ENCODE measurements at regions not wholly inside any gene's neighbourhood (a gene's known extent, or its start where the extent isn't known, plus 50 kb on each side); places are given as distances from the start of the nearest gene placed in this dataset.
"Not testable (repeated sequence)": the region's sequence is repeated elsewhere in the genome, so short reads cannot be mapped to it uniquely, and the experiment has no call there.

DNA sequence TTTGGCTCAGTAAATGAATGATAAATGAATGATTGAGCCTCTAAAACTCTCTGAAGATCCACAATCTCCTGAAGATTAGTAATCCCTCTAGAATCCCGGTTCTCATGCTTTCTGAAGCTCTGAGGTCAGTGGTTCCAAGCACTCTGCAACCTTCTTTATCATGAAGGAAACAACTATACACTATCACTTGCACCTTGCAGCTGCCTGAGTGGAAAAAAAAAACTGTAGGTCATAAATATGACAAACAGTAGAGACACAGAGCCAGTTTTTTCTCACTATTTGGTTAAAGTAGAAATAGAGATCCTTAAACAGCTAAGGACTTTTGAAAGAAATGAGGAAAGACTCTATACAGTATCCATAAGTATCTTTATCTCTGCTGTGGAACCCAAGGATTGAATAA is 122.0 kb upstream of the CRBN start:
- intact Hi-C loops (cut with DNase I): no loop called here

GRCh38 chr3:3296979-3297381 is 117.5 kb upstream of the CRBN start:
- DNase-seq (no peak), ATAC-seq (ENCODE audit: low FRiP score) (no peak)
- Histone ChIP-seq H3K27me3 (ENCODE audit: control insufficient read depth in 1 of 2, insufficient read depth in 2 of 2, low read length in 1 of 2) (no peaks in the 10 kb centered on the region), H3K36me3 (ENCODE audit: control insufficient read depth in 1 of 2, insufficient read depth in 2 of 2, low read length in 1 of 2) (no peaks in the 10 kb centered on the region), H3K4me1 (ENCODE audit: control insufficient read depth in 1 of 2, insufficient read depth in 2 of 2, low read length in 2 of 2) (peaks cover 0 to 2% of the 10 kb centered on the region in 2 donors), H3K4me3 (ENCODE audit: low read length in 2 of 2) (no peak overlapping the region), H3K27ac (ENCODE audit: low read depth in 1 of 2, low read length in 2 of 2) (no peak overlapping the region), H3K9me3 (ENCODE audit: control insufficient read depth, low read length) (peaks cover 1% of the 10 kb centered on the region)
- 72 to 76% methylated on average over 5 of the region's 5 CpGs for WGBS, 2 donors
- intact Hi-C loops (cut with DNase I): no loop called here

More for the DNA sequence above, 122.0 kb upstream of the CRBN start:
- no peaks in the 10 kb centered on the region for H3K27me3 ChIP-seq (ENCODE audit: control insufficient read depth in 1 of 2, insufficient read depth in 2 of 2, low read length in 1 of 2)
- peaks cover 0 to 2% of the 10 kb centered on the region in 2 donors for H3K4me1 ChIP-seq (ENCODE audit: control insufficient read depth in 1 of 2, insufficient read depth in 2 of 2, low read length in 2 of 2)
- H3K4me3 ChIP-seq (ENCODE audit: low read length in 2 of 2): no peak overlapping the region
- H3K27ac ChIP-seq (ENCODE audit: low read depth in 1 of 2, low read length in 2 of 2): no peak overlapping the region
- no peaks in the 10 kb centered on the region for H3K36me3 ChIP-seq (ENCODE audit: control insufficient read depth in 1 of 2, insufficient read depth in 2 of 2, low read length in 1 of 2)
- 93 to 97% methylated on average over 1 of the region's 1 CpG for WGBS, 2 donors
- H3K9me3 ChIP-seq (ENCODE audit: control insufficient read depth, low read length): peaks cover 1% of the 10 kb centered on the region
- ATAC-seq (ENCODE audit: low FRiP score) (no peak), DNase-seq (no peak)

DNA sequence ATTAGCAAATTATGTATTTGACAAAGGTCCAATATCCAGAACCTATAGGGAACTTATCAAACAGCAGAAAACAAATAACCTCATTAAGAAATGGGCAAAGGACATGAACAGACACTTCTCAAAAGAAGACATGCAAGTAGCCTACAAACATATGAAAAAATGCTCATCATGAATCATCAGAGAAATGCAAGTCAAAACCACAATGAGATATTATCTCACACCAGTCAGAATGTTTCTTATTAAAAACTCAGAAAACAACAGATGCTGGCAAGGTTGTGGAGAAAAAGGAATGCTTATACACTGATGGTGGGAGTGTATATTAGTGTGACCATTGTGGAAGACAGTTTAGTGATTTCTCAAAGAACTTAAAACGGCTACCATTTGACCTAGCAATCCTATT is 116.1 kb upstream of the CRBN start:
- ATAC-seq (ENCODE audit: low FRiP score): no peak
- H3K27me3 ChIP-seq (ENCODE audit: control insufficient read depth in 1 of 2, insufficient read depth in 2 of 2, low read length in 1 of 2): no peaks in the 10 kb centered on the region
- 91 to 97% methylated on average over 1 of the region's 1 CpG for WGBS, 2 donors

GRCh38 chr3:3291756-3292283 is 112.3 kb upstream of the CRBN start:
- H3K4me3 ChIP-seq (ENCODE audit: low read length in 2 of 2); H3K4me1 ChIP-seq (ENCODE audit: control insufficient read depth in 1 of 2, insufficient read depth in 2 of 2, low read length in 2 of 2); H3K36me3 ChIP-seq (ENCODE audit: control insufficient read depth in 1 of 2, insufficient read depth in 2 of 2, low read length in 1 of 2); H3K27me3 ChIP-seq (ENCODE audit: control insufficient read depth in 1 of 2, insufficient read depth in 2 of 2, low read length in 1 of 2); intact Hi-C loops (cut with DNase I); H3K9me3 ChIP-seq (ENCODE audit: control insufficient read depth, low read length); DNase-seq; H3K27ac ChIP-seq (ENCODE audit: low read depth in 1 of 2, low read length in 2 of 2); ATAC-seq (ENCODE audit: low FRiP score): not testable (repeated sequence)
- WGBS, 2 donors: 80 to 89% methylated on average over 3 of the region's 3 CpGs

More for the DNA sequence above, 116.1 kb upstream of the CRBN start:
- intact Hi-C loops (cut with DNase I): no loop called here
- Histone ChIP-seq H3K27ac (ENCODE audit: low read depth in 1 of 2, low read length in 2 of 2) (no peak overlapping the region), H3K36me3 (ENCODE audit: control insufficient read depth in 1 of 2, insufficient read depth in 2 of 2, low read length in 1 of 2) (no peaks in the 10 kb centered on the region), H3K4me3 (ENCODE audit: low read length in 2 of 2) (no peak overlapping the region), H3K9me3 (ENCODE audit: control insufficient read depth, low read length) (no peaks in the 10 kb centered on the region), H3K4me1 (ENCODE audit: control insufficient read depth in 1 of 2, insufficient read depth in 2 of 2, low read length in 2 of 2) (no peaks in the 10 kb centered on the region)
- DNase-seq: no peak

- no peak for ATAC-seq (ENCODE audit: low FRiP score)
- intact Hi-C loops (cut with DNase I): no loop called here
Observed at GRCh38 chr3:3288255-3288654, 108.8 kb upstream of the CRBN start.

DNA sequence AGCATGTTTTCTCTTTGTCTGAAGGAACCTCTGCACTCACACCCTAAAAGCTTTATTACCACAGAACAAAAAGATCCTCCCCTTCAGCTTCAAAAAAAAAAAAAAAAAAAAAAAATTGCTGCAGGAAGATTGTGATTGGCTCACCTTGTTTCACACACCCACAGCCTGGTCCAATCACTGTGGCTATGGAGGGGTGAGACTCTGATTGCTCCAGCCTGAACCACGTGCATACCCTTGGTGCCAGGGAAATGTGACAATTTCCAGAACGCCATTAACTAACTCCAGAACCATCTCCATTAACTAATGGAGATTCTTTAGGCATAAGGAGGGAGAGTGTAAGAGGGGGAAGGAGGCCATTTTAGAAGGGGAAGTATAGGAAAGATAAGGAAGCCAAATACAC is 106.5 kb upstream of the CRBN start:
- H3K27me3 ChIP-seq (ENCODE audit: control insufficient read depth in 1 of 2, insufficient read depth in 2 of 2, low read length in 1 of 2): no peaks in the 10 kb centered on the region
- WGBS, 2 donors: 86 to 90% methylated on average over 2 of the region's 2 CpGs
- intact Hi-C loops (cut with DNase I): no loop called here
- H3K9me3 ChIP-seq (ENCODE audit: control insufficient read depth, low read length): no peaks in the 10 kb centered on the region
- no peaks in the 10 kb centered on the region for H3K36me3 ChIP-seq (ENCODE audit: control insufficient read depth in 1 of 2, insufficient read depth in 2 of 2, low read length in 1 of 2)
- no peak overlapping the region for H3K4me3 ChIP-seq (ENCODE audit: low read length in 2 of 2)
- ATAC-seq (ENCODE audit: low FRiP score): no peak
- H3K4me1 ChIP-seq (ENCODE audit: control insufficient read depth in 1 of 2, insufficient read depth in 2 of 2, low read length in 2 of 2): no peaks in the 10 kb centered on the region
- no peak overlapping the region for H3K27ac ChIP-seq (ENCODE audit: low read depth in 1 of 2, low read length in 2 of 2)
- DNase-seq: no peak

More at GRCh38 chr3:3288255-3288654, 108.8 kb upstream of the CRBN start:
- Histone ChIP-seq H3K36me3 (ENCODE audit: control insufficient read depth in 1 of 2, insufficient read depth in 2 of 2, low read length in 1 of 2) (no peaks in the 10 kb centered on the region), H3K4me3 (ENCODE audit: low read length in 2 of 2) (no peak overlapping the region), H3K27ac (ENCODE audit: low read depth in 1 of 2, low read length in 2 of 2) (no peak overlapping the region), H3K4me1 (ENCODE audit: control insufficient read depth in 1 of 2, insufficient read depth in 2 of 2, low read length in 2 of 2) (no peaks in the 10 kb centered on the region), H3K9me3 (ENCODE audit: control insufficient read depth, low read length) (no peaks in the 10 kb centered on the region), H3K27me3 (ENCODE audit: control insufficient read depth in 1 of 2, insufficient read depth in 2 of 2, low read length in 1 of 2) (no peaks in the 10 kb centered on the region)
- no peak for DNase-seq

DNA sequence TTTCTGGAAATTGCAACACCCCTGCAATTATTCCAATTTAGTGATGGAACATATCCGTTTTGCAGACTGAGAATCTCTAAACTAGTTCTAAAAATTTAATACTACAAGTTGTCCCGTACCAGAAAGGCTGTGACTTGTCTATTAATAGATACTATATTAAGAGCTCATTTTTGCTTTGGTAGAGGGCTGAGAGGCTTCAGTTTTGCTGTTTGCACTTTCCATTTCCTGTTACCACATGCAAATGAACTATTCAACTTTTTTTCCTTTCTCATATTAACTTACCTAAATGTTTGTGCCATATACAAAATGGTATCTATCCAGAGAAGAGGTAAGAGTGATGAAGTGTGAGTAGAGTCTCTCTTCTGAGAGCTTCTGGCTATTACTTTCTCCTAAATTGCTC is 101.5 kb upstream of the CRBN start:
- Histone ChIP-seq H3K9me3 (ENCODE audit: control insufficient read depth, low read length) (no peaks in the 10 kb centered on the region), H3K4me1 (ENCODE audit: control insufficient read depth in 1 of 2, insufficient read depth in 2 of 2, low read length in 2 of 2) (no peaks in the 10 kb centered on the region), H3K27ac (ENCODE audit: low read depth in 1 of 2, low read length in 2 of 2) (no peak overlapping the region), H3K27me3 (ENCODE audit: control insufficient read depth in 1 of 2, insufficient read depth in 2 of 2, low read length in 1 of 2) (no peaks in the 10 kb centered on the region), H3K36me3 (ENCODE audit: control insufficient read depth in 1 of 2, insufficient read depth in 2 of 2, low read length in 1 of 2) (no peaks in the 10 kb centered on the region), H3K4me3 (ENCODE audit: low read length in 2 of 2) (no peak overlapping the region)
- no peak for ATAC-seq (ENCODE audit: low FRiP score)
- 40 to 48% methylated on average over 2 of the region's 2 CpGs for WGBS, 2 donors
- no peak for DNase-seq
- intact Hi-C loops (cut with DNase I): no loop called here

DNA sequence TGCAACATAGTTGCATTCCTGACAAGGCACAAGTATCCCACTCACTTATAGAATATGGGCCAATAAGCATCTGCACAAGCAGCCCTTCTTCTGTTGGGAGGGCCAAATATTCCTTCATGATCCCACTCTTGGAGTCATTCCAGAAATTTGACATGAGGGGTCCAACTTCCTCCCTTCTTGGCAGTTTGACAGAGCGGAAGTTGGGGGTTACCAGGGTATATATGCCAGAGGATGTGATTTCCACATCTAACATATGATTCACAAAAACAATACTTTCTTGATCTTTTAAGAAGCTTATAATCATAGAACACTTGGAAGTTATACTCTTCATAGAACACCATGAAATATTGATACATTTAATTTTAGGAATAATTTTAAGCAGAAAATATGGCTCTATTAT is 100.9 kb upstream of the CRBN start:
- Histone ChIP-seq H3K27ac (ENCODE audit: low read depth in 1 of 2, low read length in 2 of 2) (no peak overlapping the region), H3K4me1 (ENCODE audit: control insufficient read depth in 1 of 2, insufficient read depth in 2 of 2, low read length in 2 of 2) (no peaks in the 10 kb centered on the region), H3K9me3 (ENCODE audit: control insufficient read depth, low read length) (no peaks in the 10 kb centered on the region), H3K4me3 (ENCODE audit: low read length in 2 of 2) (no peak overlapping the region), H3K36me3 (ENCODE audit: control insufficient read depth in 1 of 2, insufficient read depth in 2 of 2, low read length in 1 of 2) (no peaks in the 10 kb centered on the region), H3K27me3 (ENCODE audit: control insufficient read depth in 1 of 2, insufficient read depth in 2 of 2, low read length in 1 of 2) (no peaks in the 10 kb centered on the region)
- ATAC-seq (ENCODE audit: low FRiP score) (no peak), DNase-seq (no peak)
- 83 to 84% methylated on average over 1 of the region's 1 CpG for WGBS, 2 donors
- intact Hi-C loops (cut with DNase I): no loop called here

DNA sequence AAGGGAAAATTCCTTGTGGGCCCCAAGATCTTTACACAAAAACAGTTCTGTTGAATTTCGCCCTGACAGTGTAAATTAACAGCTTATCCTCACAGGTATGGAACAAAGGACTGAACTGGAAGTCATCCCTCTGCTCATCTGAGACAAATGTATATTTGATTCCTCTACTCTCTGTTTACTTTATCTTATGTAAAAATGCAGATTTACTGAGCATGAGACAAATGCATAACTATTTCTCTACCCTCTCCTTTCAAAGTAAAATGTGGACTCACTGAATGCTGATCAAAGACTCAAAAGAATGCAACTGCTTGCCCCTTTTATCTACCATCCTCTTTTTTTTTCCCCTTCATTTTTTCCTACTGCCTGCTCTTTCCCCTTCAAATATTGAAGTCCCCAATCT is 98.6 kb upstream of the CRBN start:
- Histone ChIP-seq H3K36me3 (ENCODE audit: control insufficient read depth in 1 of 2, insufficient read depth in 2 of 2, low read length in 1 of 2) (no peaks in the 10 kb centered on the region), H3K9me3 (ENCODE audit: control insufficient read depth, low read length) (no peaks in the 10 kb centered on the region), H3K4me1 (ENCODE audit: control insufficient read depth in 1 of 2, insufficient read depth in 2 of 2, low read length in 2 of 2) (no peaks in the 10 kb centered on the region), H3K4me3 (ENCODE audit: low read length in 2 of 2) (no peak overlapping the region), H3K27ac (ENCODE audit: low read depth in 1 of 2, low read length in 2 of 2) (no peak overlapping the region), H3K27me3 (ENCODE audit: control insufficient read depth in 1 of 2, insufficient read depth in 2 of 2, low read length in 1 of 2) (no peaks in the 10 kb centered on the region)
- DNase-seq (no peak), ATAC-seq (ENCODE audit: low FRiP score) (no peak)
- WGBS, 2 donors: 70 to 76% methylated on average over 1 of the region's 1 CpG
- intact Hi-C loops (cut with DNase I): no loop called here

All from aorta (tissue), 5 donors.